OCI-LY7 (cell line): ENCODE measurements at regions not wholly inside any gene's neighbourhood (a gene's known extent, or its start where the extent isn't known, plus 50 kb on each side); places are given as distances from the start of the nearest gene placed in this dataset.

Source experiments
- BruUV-seq: library from RNA; stranded (reverse); fragments of 400-500 nt; replicated peaks from 2 replicates; lab custom pipeline; 2021; lab: Mats Ljungman, UMichigan
- CTCF ChIA-PET: fragments of 300-600 bp; sonication (Branson Sonifier 250); formaldehyde crosslinking; loops from one replicate; lab custom pipeline; 2022; ENCODE audit warnings: antibody characterized with exemption; ENCODE audit not compliant: unreplicated experiment; lab: Charles Lee
- POLR2A ChIA-PET: fragments of 300-600 bp; sonication (Branson Sonifier 250); formaldehyde crosslinking; loops from one replicate; lab custom pipeline; 2022; ENCODE audit warnings: antibody characterized with exemption; lab: Charles Lee
- DNase-seq: peaks from one replicate; pipeline ENCODE4 v3.0.0-alpha.2; 2015; ENCODE audit warnings: low spot score
- H2AFZ ChIP-seq: fragments of 200-600 bp; sonication (generic), shearing (Covaris generic); 2 replicates; pipeline ENCODE4 v1.6.1; 2014; ENCODE audit warnings: mild to moderate bottlenecking, antibody characterized with exemption, low read length, moderate library complexity
- H3K27ac ChIP-seq: fragments of 200-600 bp; sonication (generic); 2 replicates; pipeline ENCODE4 v1.5.1; 2014; ENCODE audit warnings: mixed run types, low read depth, mild to moderate bottlenecking, moderate library complexity, low read length, inconsistent platforms; ENCODE audit not compliant: poor library complexity, severe bottlenecking
- H3K36me3 ChIP-seq: fragments of 200-600 bp; sonication (generic); 2 replicates; pipeline ENCODE4 v1.6.1; 2014; ENCODE audit warnings: mild to moderate bottlenecking, antibody characterized with exemption, low read length, moderate library complexity, mixed read lengths; ENCODE audit not compliant: insufficient read depth
- H3K4me1 ChIP-seq: fragments of 200-600 bp; sonication (generic); 2 replicates; pipeline ENCODE4 v1.5.1; 2014; ENCODE audit warnings: mild to moderate bottlenecking, low read length; ENCODE audit not compliant: insufficient read depth, poor library complexity, severe bottlenecking
- H3K4me2 ChIP-seq: fragments of 200-600 bp; sonication (generic); 2 replicates; pipeline ENCODE4 v1.6.1; 2014; ENCODE audit warnings: mild to moderate bottlenecking, low read length
- H3K4me3 ChIP-seq: fragments of 200-600 bp; sonication (generic); 2 replicates; pipeline ENCODE4 v1.5.1; 2014; ENCODE audit warnings: mild to moderate bottlenecking, low read depth, low read length; ENCODE audit not compliant: poor library complexity, severe bottlenecking
- H3K79me2 ChIP-seq: fragments of 200-600 bp; sonication (generic); 2 replicates; pipeline ENCODE4 v1.6.1; 2016; ENCODE audit warnings: low read depth, mild to moderate bottlenecking, low read length, moderate library complexity, mixed read lengths; ENCODE audit not compliant: insufficient read depth
- H3K9me2 ChIP-seq: fragments of 200-600 bp; sonication (generic); 2 replicates; pipeline ENCODE4 v1.6.1; 2016; ENCODE audit warnings: mild to moderate bottlenecking, low read length, mixed read lengths; ENCODE audit not compliant: insufficient read depth
- H3K9me3 ChIP-seq: fragments of 200-600 bp; sonication (generic); 2 replicates; pipeline ENCODE4 v1.6.1; 2014; ENCODE audit warnings: mild to moderate bottlenecking, mixed run types, low read length, mixed read lengths
- H4K20me1 ChIP-seq: fragments of 200-600 bp; sonication (generic); 2 replicates; pipeline ENCODE4 v1.6.1; 2014; ENCODE audit warnings: mild to moderate bottlenecking, antibody characterized with exemption, low read length, moderate library complexity, mixed read lengths; ENCODE audit not compliant: insufficient read depth
- EZH2phosphoT487 ChIP-seq: fragments of 200-600 bp; sonication (generic); IDR thresholded peaks from 2 replicates; pipeline ENCODE4 v1.6.1; 2018; ENCODE audit warnings: low read depth, borderline replicate concordance, mild to moderate bottlenecking, mixed run types, antibody characterized with exemption, low read length, moderate library complexity, mixed read lengths
- intact Hi-C: fragments of 100-400 bp; cut with micrococcal nuclease; formaldehyde crosslinking; loops from one replicate; pipeline ENCODE4 v1.10.0; 2022; ENCODE audit not compliant: unreplicated experiment
- TF ChIP-seq, protein P1 (sequence below): fragments of 200-600 bp; sonication (generic); conservative IDR thresholded peaks from 2 replicates; pipeline ENCODE4 v1.5.1; 2014; ENCODE audit warnings: mild to moderate bottlenecking, antibody characterized with exemption, low read length, moderate library complexity, mixed read lengths

DNA sequence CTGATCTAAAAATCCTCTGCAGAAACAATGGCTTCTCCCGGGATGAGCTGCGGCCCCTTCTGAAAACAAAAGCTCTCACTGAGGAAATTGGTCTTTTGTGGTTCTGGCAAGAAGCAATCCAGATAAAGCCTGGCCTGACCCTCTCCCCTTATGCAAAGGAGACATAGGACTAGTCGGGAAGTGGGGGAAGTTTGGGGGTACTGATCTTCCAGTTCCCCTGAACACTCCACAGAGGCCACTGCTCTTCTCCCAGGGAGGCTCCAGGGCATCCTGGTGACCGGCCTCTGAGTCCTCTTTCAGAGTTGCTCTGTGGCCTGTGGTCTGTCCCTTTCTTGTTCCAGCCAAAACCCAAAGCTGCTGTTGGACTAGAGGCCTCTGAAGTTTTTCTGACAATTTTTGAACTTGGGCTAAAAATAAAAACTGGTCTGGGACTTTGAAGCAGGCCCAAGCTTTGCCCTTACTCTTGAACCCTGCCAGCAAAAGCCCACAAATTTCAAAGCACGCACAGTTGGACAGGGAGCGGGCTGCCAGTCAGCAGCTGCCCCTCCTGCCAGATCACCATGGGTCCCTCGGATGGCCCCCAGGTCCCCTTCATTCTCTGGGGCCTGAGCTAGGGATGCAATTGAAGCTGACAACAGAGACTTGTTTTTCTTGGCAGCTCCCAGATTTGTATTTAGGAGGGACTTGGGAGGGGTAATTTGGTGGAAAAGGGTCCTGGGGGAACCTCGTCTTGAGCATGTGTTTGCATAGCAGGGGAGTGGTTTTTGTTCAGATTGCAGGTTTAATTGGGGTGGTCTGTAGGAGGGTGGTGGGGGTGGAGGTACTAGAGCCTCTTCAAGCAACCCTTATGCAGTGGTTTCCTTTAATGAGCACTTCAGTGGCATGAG is 381.6 kb upstream of the CADM1 start:
- no peak overlapping the region for H2AFZ ChIP-seq
- peaks cover 12% of the 10 kb centered on the region for H3K4me1 ChIP-seq
- H3K79me2 ChIP-seq = no peaks in the 10 kb centered on the region
- H3K9me3 ChIP-seq = no peaks in the 10 kb centered on the region
- H3K36me3 ChIP-seq = no peaks in the 10 kb centered on the region
- no peaks in the 10 kb centered on the region for H3K9me2 ChIP-seq
- H4K20me1 ChIP-seq = no peaks in the 10 kb centered on the region
- no peak overlapping the region for H3K27ac ChIP-seq
- POLR2A ChIA-PET = interaction anchor here (0.6 to 4.2 kb wide), 8 partner anchors 10 to 1998 kb away, joined by 3 to 20 read pairs (median 4); no protein-coding TSS in a partner anchor
- H3K4me2 ChIP-seq = no peak overlapping the region
- CTCF ChIA-PET = interaction anchor here (1.0 to 1.3 kb wide), 2 partner anchors 12 to 39 kb away, joined by 4 to 5 read pairs; no protein-coding TSS in a partner anchor
- DNase-seq = no peak
- TF ChIP-seq EZH2phosphoT487 = no peak
- TF ChIP-seq, protein P1, sequence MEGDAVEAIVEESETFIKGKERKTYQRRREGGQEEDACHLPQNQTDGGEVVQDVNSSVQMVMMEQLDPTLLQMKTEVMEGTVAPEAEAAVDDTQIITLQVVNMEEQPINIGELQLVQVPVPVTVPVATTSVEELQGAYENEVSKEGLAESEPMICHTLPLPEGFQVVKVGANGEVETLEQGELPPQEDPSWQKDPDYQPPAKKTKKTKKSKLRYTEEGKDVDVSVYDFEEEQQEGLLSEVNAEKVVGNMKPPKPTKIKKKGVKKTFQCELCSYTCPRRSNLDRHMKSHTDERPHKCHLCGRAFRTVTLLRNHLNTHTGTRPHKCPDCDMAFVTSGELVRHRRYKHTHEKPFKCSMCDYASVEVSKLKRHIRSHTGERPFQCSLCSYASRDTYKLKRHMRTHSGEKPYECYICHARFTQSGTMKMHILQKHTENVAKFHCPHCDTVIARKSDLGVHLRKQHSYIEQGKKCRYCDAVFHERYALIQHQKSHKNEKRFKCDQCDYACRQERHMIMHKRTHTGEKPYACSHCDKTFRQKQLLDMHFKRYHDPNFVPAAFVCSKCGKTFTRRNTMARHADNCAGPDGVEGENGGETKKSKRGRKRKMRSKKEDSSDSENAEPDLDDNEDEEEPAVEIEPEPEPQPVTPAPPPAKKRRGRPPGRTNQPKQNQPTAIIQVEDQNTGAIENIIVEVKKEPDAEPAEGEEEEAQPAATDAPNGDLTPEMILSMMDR = no peak
- no TSS peak for BruUV-seq
- H3K4me3 ChIP-seq = no peak overlapping the region
- intact Hi-C loops = no loop called here

DNA sequence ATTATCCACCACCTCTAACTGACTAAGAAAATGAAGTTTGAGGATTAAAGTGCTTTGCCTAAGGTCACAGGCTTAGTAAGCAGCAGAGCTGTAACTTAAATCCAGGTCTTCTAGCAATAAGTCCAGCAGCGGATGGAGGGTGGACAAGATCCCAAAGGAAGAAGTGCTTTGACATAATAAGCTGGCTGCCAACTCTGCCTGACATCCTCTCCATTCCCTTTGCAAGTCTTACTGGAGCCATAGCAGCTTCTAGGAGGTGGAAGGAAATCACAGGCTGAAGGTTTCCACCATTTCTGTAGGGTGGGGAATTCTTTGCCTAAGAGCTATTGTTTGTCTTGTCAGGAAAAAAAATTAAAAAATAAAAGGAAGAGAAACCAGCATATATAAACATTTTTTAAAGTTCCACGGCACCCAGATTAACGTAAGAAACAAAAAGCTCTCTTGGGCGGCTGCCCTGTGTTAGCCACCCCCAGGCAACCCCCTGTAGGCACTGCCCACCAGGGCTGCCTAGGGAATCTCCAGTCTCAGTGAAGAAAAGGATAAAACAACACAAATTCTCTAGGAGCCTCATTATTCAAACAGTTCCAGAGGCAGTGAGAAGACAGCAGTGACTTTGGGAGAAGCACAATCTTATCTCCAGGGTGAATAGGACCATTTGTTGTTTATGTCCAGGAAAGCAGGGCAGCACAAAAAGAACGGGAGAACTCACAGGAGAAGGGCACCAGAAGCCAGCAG is 380.8 kb upstream of the CADM1 start:
- no peak for TF ChIP-seq EZH2phosphoT487
- TF ChIP-seq, protein P1 = no peak
- no peak overlapping the region for H3K4me3 ChIP-seq
- no peaks in the 10 kb centered on the region for H3K36me3 ChIP-seq
- H3K9me3 ChIP-seq = no peaks in the 10 kb centered on the region
- H3K27ac ChIP-seq = no peak overlapping the region
- H3K4me1 ChIP-seq = peaks cover 11% of the 10 kb centered on the region
- BruUV-seq = no TSS peak
- POLR2A ChIA-PET = interaction anchor here (0.6 to 4.2 kb wide), 7 partner anchors 9 to 1997 kb away, joined by 3 to 20 read pairs (median 4); no protein-coding TSS in a partner anchor
- no peaks in the 10 kb centered on the region for H4K20me1 ChIP-seq
- H3K9me2 ChIP-seq = no peaks in the 10 kb centered on the region
- no peak for DNase-seq
- H3K4me2 ChIP-seq = no peak overlapping the region
- intact Hi-C loops = no loop called here
- H2AFZ ChIP-seq = no peak overlapping the region
- CTCF ChIA-PET = interaction anchor here (1.3 kb wide), 1 partner anchor 13 kb away, joined by 5 read pairs; no protein-coding TSS in a partner anchor
- no peaks in the 10 kb centered on the region for H3K79me2 ChIP-seq
